ENCODE measurements at regions not wholly inside any gene's neighbourhood (a gene's known extent, or its start where the extent isn't known, plus 50 kb on each side); places are given as distances from the start of the nearest gene placed in this dataset.

DNA sequence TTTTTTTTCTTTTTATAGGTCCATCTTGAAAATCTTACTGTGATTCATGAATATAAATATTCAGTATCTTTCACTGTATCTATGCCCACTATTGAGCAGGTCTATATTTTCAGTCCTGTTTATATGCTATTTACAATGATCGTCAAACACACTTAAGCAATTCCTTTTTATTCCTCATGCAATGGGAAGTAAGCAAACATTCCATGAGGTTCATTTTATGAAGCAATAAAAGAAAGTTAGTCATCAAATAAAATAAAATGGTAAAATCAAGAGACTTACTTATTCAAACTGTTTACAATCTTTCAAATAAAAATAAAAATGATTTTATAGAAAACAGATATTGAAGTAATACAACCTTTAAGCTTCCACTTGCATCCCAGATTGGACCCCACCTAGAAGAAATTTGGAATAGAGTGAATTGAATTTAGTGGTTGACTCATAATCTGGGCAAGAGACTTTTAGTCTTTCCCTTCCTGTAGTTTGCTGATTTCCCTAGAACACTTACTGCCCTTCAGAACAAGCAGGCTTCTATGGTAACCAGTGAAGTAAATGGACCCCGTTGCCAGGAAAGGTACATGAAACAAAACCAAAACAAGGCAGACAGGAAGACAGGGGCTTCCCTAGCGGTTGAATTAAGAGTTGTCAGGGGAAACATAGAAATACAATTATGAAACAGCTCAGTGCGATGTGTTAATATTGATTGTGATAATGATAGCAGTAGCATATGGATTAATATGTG is 241.0 kb upstream of the ATP2B1 start:
- peak; percentile 58 for DNase-seq (ENCODE audit: extremely low spot score)
- ChIA-PET POLR2A (interaction anchor here (0.9 to 1.0 kb wide), 2 partner anchors 23 to 240 kb away, joined by 3 read pairs; no protein-coding TSS in a partner anchor), CTCF (interaction anchor here (1.0 to 6.8 kb wide), 14 partner anchors 10 to 787 kb away, joined by 3 to 34 read pairs (median 4); no protein-coding TSS in a partner anchor)
- TF ChIP-seq, protein P1, sequence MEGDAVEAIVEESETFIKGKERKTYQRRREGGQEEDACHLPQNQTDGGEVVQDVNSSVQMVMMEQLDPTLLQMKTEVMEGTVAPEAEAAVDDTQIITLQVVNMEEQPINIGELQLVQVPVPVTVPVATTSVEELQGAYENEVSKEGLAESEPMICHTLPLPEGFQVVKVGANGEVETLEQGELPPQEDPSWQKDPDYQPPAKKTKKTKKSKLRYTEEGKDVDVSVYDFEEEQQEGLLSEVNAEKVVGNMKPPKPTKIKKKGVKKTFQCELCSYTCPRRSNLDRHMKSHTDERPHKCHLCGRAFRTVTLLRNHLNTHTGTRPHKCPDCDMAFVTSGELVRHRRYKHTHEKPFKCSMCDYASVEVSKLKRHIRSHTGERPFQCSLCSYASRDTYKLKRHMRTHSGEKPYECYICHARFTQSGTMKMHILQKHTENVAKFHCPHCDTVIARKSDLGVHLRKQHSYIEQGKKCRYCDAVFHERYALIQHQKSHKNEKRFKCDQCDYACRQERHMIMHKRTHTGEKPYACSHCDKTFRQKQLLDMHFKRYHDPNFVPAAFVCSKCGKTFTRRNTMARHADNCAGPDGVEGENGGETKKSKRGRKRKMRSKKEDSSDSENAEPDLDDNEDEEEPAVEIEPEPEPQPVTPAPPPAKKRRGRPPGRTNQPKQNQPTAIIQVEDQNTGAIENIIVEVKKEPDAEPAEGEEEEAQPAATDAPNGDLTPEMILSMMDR (IDR thresholded peaks at IDR 0.05; ENCODE audit: control extremely low read depth, extremely low read depth, low read depth, missing control alignments): peak; percentile 29

DNA sequence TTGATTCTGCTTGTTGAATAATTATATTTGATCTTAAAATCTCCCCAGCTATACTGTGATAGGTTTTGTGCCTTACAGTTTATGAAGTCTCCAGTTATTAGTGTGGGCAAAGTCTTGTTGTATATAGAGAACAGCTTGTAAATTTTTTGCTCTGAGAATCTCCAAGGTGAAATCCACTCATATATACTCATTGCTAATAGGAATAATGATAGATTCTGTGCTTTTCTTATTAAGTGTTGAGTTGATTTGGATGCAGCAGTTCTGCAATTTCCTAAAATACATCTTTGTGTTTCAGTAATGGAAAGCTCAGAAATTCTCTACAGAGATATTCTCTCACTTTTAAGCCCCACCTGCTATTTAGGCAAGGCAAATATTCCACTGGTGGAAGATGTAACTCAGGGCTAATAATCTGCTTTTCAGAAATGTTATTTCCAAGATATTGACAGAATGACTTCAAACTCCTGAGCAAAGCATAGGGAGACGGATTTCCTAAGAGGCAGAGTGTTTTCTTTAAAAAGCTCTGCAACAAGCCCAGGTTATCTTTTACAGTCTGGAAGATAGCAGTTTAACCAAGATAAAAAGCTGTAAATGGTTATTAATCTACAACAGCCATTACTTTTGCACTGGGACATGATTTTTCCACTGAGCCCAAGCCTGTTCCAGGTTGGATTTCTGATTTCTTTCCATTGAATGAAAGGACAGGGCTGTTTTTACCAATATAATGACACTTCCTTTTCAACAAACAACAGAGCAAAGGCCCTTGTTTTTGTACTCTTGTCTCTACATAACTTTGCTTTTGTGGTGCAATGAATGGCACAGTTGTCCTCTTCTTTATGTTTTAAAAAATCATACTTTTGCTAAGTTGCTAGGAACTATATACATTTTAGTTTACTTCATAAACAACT is 239.9 kb upstream of the ATP2B1 start:
- ChIA-PET POLR2A (interaction anchor here (0.9 kb wide), 2 partner anchors 12 to 239 kb away, joined by 3 to 4 read pairs; no protein-coding TSS in a partner anchor), CTCF (interaction anchor here (1.0 to 6.8 kb wide), 8 partner anchors 8 to 29 kb away, joined by 3 to 34 read pairs (median 4); no protein-coding TSS in a partner anchor)
- no peak for DNase-seq (ENCODE audit: extremely low spot score)
- TF ChIP-seq, protein P1 (IDR thresholded peaks at IDR 0.05; ENCODE audit: control extremely low read depth, extremely low read depth, low read depth, missing control alignments): no peak

DNA sequence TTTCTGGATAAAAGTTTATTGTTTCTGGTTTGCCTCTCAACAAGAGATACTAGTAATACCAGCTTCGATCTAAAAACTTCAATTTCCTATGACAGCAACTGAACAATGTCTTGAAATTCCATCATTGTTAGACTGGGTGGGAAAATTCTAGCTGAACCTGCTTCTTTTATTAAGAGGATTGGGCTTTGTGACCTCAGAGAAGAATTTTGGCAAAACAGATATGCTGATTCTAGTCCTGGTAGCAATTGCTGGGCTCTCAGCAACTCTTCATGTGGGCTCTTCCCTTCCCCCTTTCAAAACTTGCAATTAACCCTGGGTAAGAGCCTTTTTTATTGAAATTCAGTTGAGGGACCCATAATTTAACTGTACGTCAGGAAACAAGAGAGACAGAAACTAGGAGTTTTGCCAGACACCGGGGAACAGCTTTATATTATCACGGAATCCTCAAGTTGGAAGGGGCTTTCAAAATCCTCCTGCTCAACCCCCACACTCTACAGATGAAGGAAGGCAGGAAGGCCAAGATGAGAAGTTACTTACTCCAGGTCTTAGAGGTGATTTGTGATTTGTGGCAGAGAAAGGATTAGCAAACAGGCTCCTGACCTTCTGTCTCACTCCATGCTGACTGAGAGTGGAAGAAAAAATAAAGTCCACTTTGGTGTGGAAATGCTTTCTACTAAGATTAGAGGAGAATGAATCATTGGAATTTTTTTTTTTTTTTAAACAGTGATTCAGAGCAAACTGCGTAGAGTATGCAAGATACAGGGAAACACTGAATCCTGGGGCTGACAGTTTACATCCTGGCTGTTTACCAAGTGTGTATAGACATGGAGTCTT is 239.0 kb upstream of the ATP2B1 start:
- POLR2A ChIA-PET: no interaction called here
- DNase-seq (ENCODE audit: extremely low spot score): no peak
- TF ChIP-seq, protein P1 (IDR thresholded peaks at IDR 0.05; ENCODE audit: control extremely low read depth, extremely low read depth, low read depth, missing control alignments): no peak
- CTCF ChIA-PET: interaction anchor here (0.9 to 6.8 kb wide), 8 partner anchors 9 to 28 kb away, joined by 3 to 34 read pairs (median 4); no protein-coding TSS in a partner anchor

DNA sequence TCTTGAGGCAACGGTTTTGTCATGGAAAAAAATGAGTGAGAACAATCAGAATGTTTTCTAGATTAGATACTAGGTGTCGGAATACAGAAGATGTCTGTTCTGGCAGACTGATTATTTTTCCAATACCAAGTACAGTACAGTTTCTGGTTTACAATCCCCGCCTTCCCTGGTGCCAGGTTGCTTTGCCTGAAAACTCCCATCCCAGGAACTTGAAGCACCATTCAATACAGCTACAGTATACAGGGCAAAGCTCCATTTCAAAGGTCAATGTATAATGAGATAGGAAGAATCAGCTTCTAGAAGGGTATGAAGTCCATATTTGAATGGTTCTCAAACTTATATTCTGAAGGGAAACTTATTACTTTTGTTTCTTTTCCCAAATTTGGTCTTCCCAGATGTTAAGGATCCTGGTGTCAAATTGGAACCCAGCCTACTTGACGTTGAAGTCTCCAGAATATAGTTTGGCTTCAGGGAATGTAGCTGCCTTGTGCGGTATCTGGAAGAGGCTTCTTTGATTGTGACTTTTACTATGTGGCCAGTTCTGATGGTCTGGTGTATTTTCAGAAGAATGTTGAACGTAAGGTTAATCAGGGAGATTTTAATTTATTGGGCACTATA is 238.0 kb upstream of the ATP2B1 start:
- DNase-seq (ENCODE audit: extremely low spot score): no peak
- TF ChIP-seq, protein P1 (IDR thresholded peaks at IDR 0.05; ENCODE audit: control extremely low read depth, extremely low read depth, low read depth, missing control alignments): no peak
- POLR2A ChIA-PET: no interaction called here
- CTCF ChIA-PET: interaction anchor here (0.8 to 6.8 kb wide), 5 partner anchors 10 to 283 kb away, joined by 3 to 34 read pairs (median 4); no protein-coding TSS in a partner anchor

GRCh38 chr12:89945123-89945522 is 236.5 kb upstream of the ATP2B1 start:
- ChIA-PET POLR2A (no interaction called here), CTCF (interaction anchor here (1.0 to 6.8 kb wide), 4 partner anchors 8 to 41 kb away, joined by 3 to 34 read pairs (median 4); no protein-coding TSS in a partner anchor)
- no peak for DNase-seq (ENCODE audit: extremely low spot score)
- TF ChIP-seq, protein P1 (IDR thresholded peaks at IDR 0.05; ENCODE audit: control extremely low read depth, extremely low read depth, low read depth, missing control alignments): no peak

All from GM10248 (cell line).